ENCODE measurements at regions not wholly inside any gene's neighbourhood (a gene's known extent, or its start where the extent isn't known, plus 50 kb on each side); places are given as distances from the start of the nearest gene placed in this dataset.

- TF ChIP-seq HDAC2 (IDR thresholded peaks at IDR 0.05) (no peak), BHLHE40 (IDR thresholded peaks at IDR 0.05; ENCODE audit: low read depth, low read length) (no peak), USF2 (IDR thresholded peaks at IDR 0.05) (no peak), POLR2A (IDR thresholded peaks at IDR 0.05; ENCODE audit: low read length) (no peak), RNF2 (IDR thresholded peaks at IDR 0.05; ENCODE audit: borderline replicate concordance, low read depth) (no peak), CTCF (IDR thresholded peaks at IDR 0.05) (no peak)
These were observed 71.0 kb upstream of the ZBTB18 start for GRCh38 chr1:243980071-243980470.
